C4-2B (cell line): ENCODE measurements at regions not wholly inside any gene's neighbourhood (a gene's known extent, or its start where the extent isn't known, plus 50 kb on each side); places are given as distances from the start of the nearest gene placed in this dataset.

ENCODE experiments used
- ZFX ChIP-seq: fragments of 450-650 bp; IDR thresholded peaks from 2 replicates; pipeline ENCODE4 v1.6.1; 2017
- TF ChIP-seq, protein P1 (sequence below): fragments of 450-650 bp; conservative IDR thresholded peaks from 2 replicates; pipeline ENCODE4 v1.5.1; 2017; ENCODE audit warnings: mild to moderate bottlenecking

DNA sequence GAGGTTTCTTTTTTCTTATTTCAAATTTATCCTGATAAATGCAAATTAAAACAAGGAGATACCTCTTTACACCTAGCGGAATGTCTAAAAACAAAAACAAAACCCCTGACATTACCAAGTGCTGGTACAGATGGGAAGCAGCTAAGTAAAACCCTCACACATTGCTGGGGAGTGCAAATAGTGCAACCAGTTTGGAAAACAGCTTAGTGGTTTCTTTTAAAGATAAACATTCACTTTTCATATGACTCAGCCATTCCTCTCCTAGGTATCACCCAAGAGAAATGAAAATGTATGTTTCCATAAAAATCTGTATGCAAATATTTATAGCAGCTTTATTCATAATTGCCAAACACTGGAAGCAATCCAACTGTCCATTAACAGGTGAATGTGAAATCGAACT, 84.1 kb upstream of the HELT start:
- TF ChIP-seq, protein P1, sequence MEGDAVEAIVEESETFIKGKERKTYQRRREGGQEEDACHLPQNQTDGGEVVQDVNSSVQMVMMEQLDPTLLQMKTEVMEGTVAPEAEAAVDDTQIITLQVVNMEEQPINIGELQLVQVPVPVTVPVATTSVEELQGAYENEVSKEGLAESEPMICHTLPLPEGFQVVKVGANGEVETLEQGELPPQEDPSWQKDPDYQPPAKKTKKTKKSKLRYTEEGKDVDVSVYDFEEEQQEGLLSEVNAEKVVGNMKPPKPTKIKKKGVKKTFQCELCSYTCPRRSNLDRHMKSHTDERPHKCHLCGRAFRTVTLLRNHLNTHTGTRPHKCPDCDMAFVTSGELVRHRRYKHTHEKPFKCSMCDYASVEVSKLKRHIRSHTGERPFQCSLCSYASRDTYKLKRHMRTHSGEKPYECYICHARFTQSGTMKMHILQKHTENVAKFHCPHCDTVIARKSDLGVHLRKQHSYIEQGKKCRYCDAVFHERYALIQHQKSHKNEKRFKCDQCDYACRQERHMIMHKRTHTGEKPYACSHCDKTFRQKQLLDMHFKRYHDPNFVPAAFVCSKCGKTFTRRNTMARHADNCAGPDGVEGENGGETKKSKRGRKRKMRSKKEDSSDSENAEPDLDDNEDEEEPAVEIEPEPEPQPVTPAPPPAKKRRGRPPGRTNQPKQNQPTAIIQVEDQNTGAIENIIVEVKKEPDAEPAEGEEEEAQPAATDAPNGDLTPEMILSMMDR, result no peak
- TF ChIP-seq ZFX, result no peak
